ENCODE measurements at regions not wholly inside any gene's neighbourhood (a gene's known extent, or its start where the extent isn't known, plus 50 kb on each side); places are given as distances from the start of the nearest gene placed in this dataset.
"Not testable (repeated sequence)": the region's sequence is repeated elsewhere in the genome, so short reads cannot be mapped to it uniquely, and the experiment has no call there.

GRCh38 chr6:86285876-86286275 lies 643.2 kb upstream of the SYNCRIP start:
- H3K4me3 ChIP-seq (ENCODE audit: low read length) = no peak overlapping the region
- no peaks in the 10 kb centered on the region for H3K27me3 ChIP-seq (ENCODE audit: control insufficient read depth, insufficient read depth, low read length)
- H3K27ac ChIP-seq (ENCODE audit: low read length) = no peak overlapping the region
- peaks cover 7% of the 10 kb centered on the region for H3K9me3 ChIP-seq (ENCODE audit: control insufficient read depth, low read depth, low read length)
- no peak for DNase-seq
- no peaks in the 10 kb centered on the region for H3K4me1 ChIP-seq (ENCODE audit: control insufficient read depth, insufficient read depth, low read length)
- H3K36me3 ChIP-seq (ENCODE audit: control insufficient read depth, insufficient read depth, low read length) = no peaks in the 10 kb centered on the region

- not testable (repeated sequence) for H3K27me3 ChIP-seq (ENCODE audit: control insufficient read depth, insufficient read depth, low read length); H3K4me1 ChIP-seq (ENCODE audit: control insufficient read depth, insufficient read depth, low read length); H3K27ac ChIP-seq (ENCODE audit: low read length); H3K36me3 ChIP-seq (ENCODE audit: control insufficient read depth, insufficient read depth, low read length); DNase-seq; H3K4me3 ChIP-seq (ENCODE audit: low read length); H3K9me3 ChIP-seq (ENCODE audit: control insufficient read depth, low read depth, low read length)
- no CpG with 5 or more reads among the region's 22 CpGs for WGBS (ENCODE audit: insufficient coverage, low lambda C conversion rate)
Observed at GRCh38 chr6:86284809-86285480, 642.3 kb upstream of the SYNCRIP start.

DNA sequence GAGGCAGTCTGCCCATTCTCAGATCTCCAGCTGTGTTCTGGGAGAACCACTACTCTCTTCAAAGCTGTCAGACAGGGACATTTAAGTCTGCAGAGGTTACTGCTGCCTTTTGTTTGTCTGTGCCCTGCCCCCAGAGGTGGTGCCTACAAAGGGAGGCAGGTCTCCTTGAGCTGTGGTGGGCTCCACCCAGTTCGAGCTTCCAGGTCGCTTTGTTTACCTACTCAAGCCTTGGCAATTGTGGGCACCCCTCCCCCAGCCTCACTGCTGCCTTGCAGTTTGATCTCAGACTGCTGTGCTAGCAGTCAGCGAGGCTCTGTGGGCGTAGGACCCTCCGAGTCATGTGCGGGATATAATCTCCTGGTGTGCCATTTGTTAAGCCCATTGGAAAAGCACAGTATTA lies 640.9 kb upstream of the SYNCRIP start:
- no CpG with 5 or more reads among the region's 6 CpGs for WGBS (ENCODE audit: insufficient coverage, low lambda C conversion rate)
- DNase-seq; H3K36me3 ChIP-seq (ENCODE audit: control insufficient read depth, insufficient read depth, low read length); H3K27me3 ChIP-seq (ENCODE audit: control insufficient read depth, insufficient read depth, low read length); H3K4me1 ChIP-seq (ENCODE audit: control insufficient read depth, insufficient read depth, low read length); H3K4me3 ChIP-seq (ENCODE audit: low read length); H3K9me3 ChIP-seq (ENCODE audit: control insufficient read depth, low read depth, low read length); H3K27ac ChIP-seq (ENCODE audit: low read length): not testable (repeated sequence)

GRCh38 chr6:86276056-86276455 lies 633.4 kb upstream of the SYNCRIP start:
- H3K9me3 ChIP-seq (ENCODE audit: control insufficient read depth, low read depth, low read length) = no peaks in the 10 kb centered on the region
- H3K27ac ChIP-seq (ENCODE audit: low read length) = no peak overlapping the region
- no peaks in the 10 kb centered on the region for H3K27me3 ChIP-seq (ENCODE audit: control insufficient read depth, insufficient read depth, low read length)
- no peak overlapping the region for H3K4me3 ChIP-seq (ENCODE audit: low read length)
- H3K36me3 ChIP-seq (ENCODE audit: control insufficient read depth, insufficient read depth, low read length) = no peaks in the 10 kb centered on the region
- WGBS (ENCODE audit: insufficient coverage, low lambda C conversion rate) = no CpG with 5 or more reads among the region's 5 CpGs
- DNase-seq = no peak
- H3K4me1 ChIP-seq (ENCODE audit: control insufficient read depth, insufficient read depth, low read length) = no peaks in the 10 kb centered on the region

- no peaks in the 10 kb centered on the region for H3K4me1 ChIP-seq (ENCODE audit: control insufficient read depth, insufficient read depth, low read length)
- no peaks in the 10 kb centered on the region for H3K36me3 ChIP-seq (ENCODE audit: control insufficient read depth, insufficient read depth, low read length)
- no peaks in the 10 kb centered on the region for H3K27me3 ChIP-seq (ENCODE audit: control insufficient read depth, insufficient read depth, low read length)
- H3K9me3 ChIP-seq (ENCODE audit: control insufficient read depth, low read depth, low read length) = no peaks in the 10 kb centered on the region
- no peak overlapping the region for H3K4me3 ChIP-seq (ENCODE audit: low read length)
- no peak overlapping the region for H3K27ac ChIP-seq (ENCODE audit: low read length)
- DNase-seq = no peak
- 79% methylated on average over 2 of the region's 2 CpGs for WGBS (ENCODE audit: insufficient coverage, low lambda C conversion rate)
Observed at GRCh38 chr6:86273936-86274335, 631.2 kb upstream of the SYNCRIP start.

- H3K36me3 ChIP-seq (ENCODE audit: control insufficient read depth, insufficient read depth, low read length) = no peaks in the 10 kb centered on the region
- DNase-seq = peak in 1 of 2 donors; percentile 4
- no peaks in the 10 kb centered on the region for H3K9me3 ChIP-seq (ENCODE audit: control insufficient read depth, low read depth, low read length)
- 36% methylated on average over 3 of the region's 4 CpGs for WGBS (ENCODE audit: insufficient coverage, low lambda C conversion rate)
- no peaks in the 10 kb centered on the region for H3K27me3 ChIP-seq (ENCODE audit: control insufficient read depth, insufficient read depth, low read length)
- no peak overlapping the region for H3K27ac ChIP-seq (ENCODE audit: low read length)
- H3K4me1 ChIP-seq (ENCODE audit: control insufficient read depth, insufficient read depth, low read length) = peaks cover 3% of the 10 kb centered on the region
- no peak overlapping the region for H3K4me3 ChIP-seq (ENCODE audit: low read length)
Observed at GRCh38 chr6:86256615-86257187, 614.0 kb upstream of the SYNCRIP start.

GRCh38 chr6:86255973-86256372 lies 613.3 kb upstream of the SYNCRIP start:
- H3K36me3 ChIP-seq (ENCODE audit: control insufficient read depth, insufficient read depth, low read length) = no peaks in the 10 kb centered on the region
- 20% methylated on average over 1 of the region's 1 CpG for WGBS (ENCODE audit: insufficient coverage, low lambda C conversion rate)
- no peaks in the 10 kb centered on the region for H3K9me3 ChIP-seq (ENCODE audit: control insufficient read depth, low read depth, low read length)
- H3K27ac ChIP-seq (ENCODE audit: low read length) = no peak overlapping the region
- peaks cover 3% of the 10 kb centered on the region for H3K4me1 ChIP-seq (ENCODE audit: control insufficient read depth, insufficient read depth, low read length)
- peak in 1 of 2 donors; percentile 35 for DNase-seq
- no peak overlapping the region for H3K4me3 ChIP-seq (ENCODE audit: low read length)
- H3K27me3 ChIP-seq (ENCODE audit: control insufficient read depth, insufficient read depth, low read length) = no peaks in the 10 kb centered on the region

DNA sequence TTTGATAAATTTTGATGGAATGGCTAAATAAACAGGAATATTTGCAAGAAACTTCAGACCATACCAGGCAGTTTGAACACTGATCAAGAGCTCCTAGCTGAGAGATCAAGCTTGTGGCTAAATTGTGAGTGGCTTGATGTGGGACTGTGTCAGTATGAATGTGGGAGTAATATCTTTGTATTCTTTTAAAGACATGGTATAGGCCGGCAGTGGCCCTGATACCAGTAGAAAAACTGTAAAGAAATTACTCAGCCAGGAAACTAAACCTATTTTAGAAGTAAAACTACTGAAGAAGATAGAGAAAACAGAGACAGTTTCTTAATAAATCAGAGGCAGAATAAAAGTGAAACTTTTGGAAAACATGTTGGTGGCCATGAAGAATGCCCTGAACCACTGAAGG lies 608.4 kb upstream of the SYNCRIP start:
- DNase-seq = no peak
- Histone ChIP-seq H3K36me3 (ENCODE audit: control insufficient read depth, insufficient read depth, low read length) (no peaks in the 10 kb centered on the region), H3K27ac (ENCODE audit: low read length) (no peak overlapping the region), H3K27me3 (ENCODE audit: control insufficient read depth, insufficient read depth, low read length) (no peaks in the 10 kb centered on the region), H3K4me3 (ENCODE audit: low read length) (no peak overlapping the region), H3K9me3 (ENCODE audit: control insufficient read depth, low read depth, low read length) (no peaks in the 10 kb centered on the region), H3K4me1 (ENCODE audit: control insufficient read depth, insufficient read depth, low read length) (peaks cover 3% of the 10 kb centered on the region)
- 20% methylated on average over 1 of the region's 1 CpG for WGBS (ENCODE audit: insufficient coverage, low lambda C conversion rate)

DNA sequence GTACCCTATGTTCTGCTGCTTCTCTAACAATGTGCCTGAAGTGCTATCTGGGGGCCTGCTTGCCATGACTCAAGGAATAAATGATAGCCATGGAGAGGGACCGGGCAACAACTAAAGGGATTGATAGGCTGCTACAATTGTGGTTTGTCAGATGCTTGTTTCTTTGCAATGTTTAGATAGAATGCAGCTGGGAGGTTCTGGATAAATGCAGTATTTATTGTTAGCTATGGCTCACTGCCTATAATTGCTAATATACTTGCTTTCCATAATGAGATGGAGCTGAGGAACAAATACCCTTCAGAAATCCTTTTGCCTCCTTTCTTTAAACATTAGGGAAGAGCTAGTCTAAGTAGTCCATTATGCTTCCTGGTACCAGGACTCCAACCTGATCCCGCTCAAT lies 575.2 kb upstream of the SYNCRIP start:
- Histone ChIP-seq H3K9me3 (ENCODE audit: control insufficient read depth, low read depth, low read length) (no peaks in the 10 kb centered on the region), H3K27me3 (ENCODE audit: control insufficient read depth, insufficient read depth, low read length) (no peaks in the 10 kb centered on the region), H3K27ac (ENCODE audit: low read length) (no peak overlapping the region), H3K4me1 (ENCODE audit: control insufficient read depth, insufficient read depth, low read length) (no peaks in the 10 kb centered on the region), H3K36me3 (ENCODE audit: control insufficient read depth, insufficient read depth, low read length) (no peaks in the 10 kb centered on the region), H3K4me3 (ENCODE audit: low read length) (no peak overlapping the region)
- DNase-seq = no peak
- no CpG with 5 or more reads among the region's 2 CpGs for WGBS (ENCODE audit: insufficient coverage, low lambda C conversion rate)

DNA sequence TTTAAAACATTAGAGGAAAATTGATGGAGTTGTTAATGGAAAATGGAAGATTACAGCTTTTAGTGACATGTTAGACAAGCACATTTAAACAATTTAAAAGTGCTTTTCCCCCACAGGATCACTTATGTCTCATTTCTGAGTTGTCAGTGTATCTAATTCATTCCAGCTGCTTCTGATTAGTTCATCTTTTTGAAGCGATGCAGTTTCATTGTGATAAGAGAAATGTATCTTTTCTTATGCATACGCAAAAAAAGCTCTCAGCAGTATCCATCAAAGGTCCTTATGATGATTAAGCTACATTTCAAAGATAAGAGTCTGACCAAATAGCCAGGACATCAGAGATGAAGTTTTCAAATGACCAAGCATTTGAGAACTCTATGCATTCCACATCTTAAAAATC lies 572.6 kb upstream of the SYNCRIP start:
- no peaks in the 10 kb centered on the region for H3K4me1 ChIP-seq (ENCODE audit: control insufficient read depth, insufficient read depth, low read length)
- no peak for DNase-seq
- no peaks in the 10 kb centered on the region for H3K27me3 ChIP-seq (ENCODE audit: control insufficient read depth, insufficient read depth, low read length)
- 75% methylated on average over 2 of the region's 2 CpGs for WGBS (ENCODE audit: insufficient coverage, low lambda C conversion rate)
- H3K36me3 ChIP-seq (ENCODE audit: control insufficient read depth, insufficient read depth, low read length) = no peaks in the 10 kb centered on the region
- H3K9me3 ChIP-seq (ENCODE audit: control insufficient read depth, low read depth, low read length) = no peaks in the 10 kb centered on the region
- no peak overlapping the region for H3K4me3 ChIP-seq (ENCODE audit: low read length)
- H3K27ac ChIP-seq (ENCODE audit: low read length) = no peak overlapping the region

- no peak for DNase-seq
- H3K36me3 ChIP-seq (ENCODE audit: control insufficient read depth, insufficient read depth, low read length) = no peaks in the 10 kb centered on the region
- H3K27me3 ChIP-seq (ENCODE audit: control insufficient read depth, insufficient read depth, low read length) = no peaks in the 10 kb centered on the region
- no peak overlapping the region for H3K27ac ChIP-seq (ENCODE audit: low read length)
- no peaks in the 10 kb centered on the region for H3K4me1 ChIP-seq (ENCODE audit: control insufficient read depth, insufficient read depth, low read length)
- H3K4me3 ChIP-seq (ENCODE audit: low read length) = no peak overlapping the region
- WGBS (ENCODE audit: insufficient coverage, low lambda C conversion rate) = 100% methylated on average over 2 of the region's 10 CpGs
- H3K9me3 ChIP-seq (ENCODE audit: control insufficient read depth, low read depth, low read length) = no peaks in the 10 kb centered on the region
Observed at GRCh38 chr6:86205980-86206379, 563.3 kb upstream of the SYNCRIP start.
